ENCODE measurements at regions not wholly inside any gene's neighbourhood (a gene's known extent, or its start where the extent isn't known, plus 50 kb on each side); places are given as distances from the start of the nearest gene placed in this dataset.
"Not testable (repeated sequence)": the region's sequence is repeated elsewhere in the genome, so short reads cannot be mapped to it uniquely, and the experiment has no call there.

GRCh38 chr12:14076538-14076937 lies 95.1 kb upstream of the GRIN2B start:
- Histone ChIP-seq H3K36me3 (ENCODE audit: control insufficient read depth, insufficient read depth, low read length) (no peaks in the 10 kb centered on the region), H3K4me3 (replicated peaks; ENCODE audit: low read depth, low read length) (no peak overlapping the region), H3K27me3 (replicated peaks; ENCODE audit: control insufficient read depth, insufficient read depth, low read length) (no peaks in the 10 kb centered on the region)
- TF ChIP-seq CTCF (IDR thresholded peaks at IDR 0.05; ENCODE audit: insufficient read depth, low read length, poor library complexity, severe bottlenecking), result no peak
- DNase-seq (ENCODE audit: extremely low read depth, insufficient read length), result no peak

DNA sequence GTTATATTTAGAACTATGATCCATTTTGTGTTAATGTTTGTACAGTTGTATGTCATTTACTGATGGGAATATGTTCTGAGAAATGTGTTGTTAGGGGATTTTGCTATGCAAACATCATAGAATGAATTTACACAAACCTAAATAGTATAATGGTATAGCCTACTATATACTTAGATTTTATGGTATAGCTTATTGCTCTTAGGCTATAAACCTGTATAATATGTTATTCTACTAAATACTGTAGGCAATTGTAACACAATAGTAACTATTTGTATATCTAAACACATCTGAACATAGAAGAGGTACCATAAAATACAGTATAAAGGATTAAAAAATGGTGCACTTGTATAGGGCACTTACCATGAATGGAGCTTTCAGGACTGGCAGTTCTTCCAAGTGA lies 105.4 kb upstream of the GRIN2B start:
- TF ChIP-seq CTCF (IDR thresholded peaks at IDR 0.05; ENCODE audit: insufficient read depth, low read length, poor library complexity, severe bottlenecking), result no peak
- H3K27me3 ChIP-seq (replicated peaks; ENCODE audit: control insufficient read depth, insufficient read depth, low read length), result no peaks in the 10 kb centered on the region
- no peak overlapping the region for H3K4me3 ChIP-seq (replicated peaks; ENCODE audit: low read depth, low read length)
- no peak for DNase-seq (ENCODE audit: extremely low read depth, insufficient read length)
- H3K36me3 ChIP-seq (ENCODE audit: control insufficient read depth, insufficient read depth, low read length), result no peaks in the 10 kb centered on the region

DNA sequence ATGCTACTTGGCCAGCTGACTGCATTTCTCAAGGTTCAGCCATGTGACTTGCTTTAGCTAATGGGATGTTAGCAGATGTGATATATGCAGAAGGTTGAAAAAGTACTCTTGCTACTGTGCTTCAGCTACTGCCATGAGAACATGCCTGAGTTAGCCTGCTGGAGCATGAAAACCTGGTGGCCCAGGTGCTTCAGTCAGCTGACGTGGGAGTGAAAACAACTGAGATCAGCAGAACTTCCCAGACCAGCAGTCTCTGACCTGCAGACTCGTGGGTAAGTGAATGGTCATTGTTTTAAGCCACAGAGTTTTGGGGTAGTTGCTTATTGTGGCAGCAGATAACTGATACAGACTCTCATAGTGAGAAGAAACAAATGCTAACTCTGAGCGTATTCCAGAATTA lies 118.6 kb upstream of the GRIN2B start:
- no peak for DNase-seq (ENCODE audit: extremely low read depth, insufficient read length)
- H3K4me3 ChIP-seq (replicated peaks; ENCODE audit: low read depth, low read length), result no peak overlapping the region
- H3K36me3 ChIP-seq (ENCODE audit: control insufficient read depth, insufficient read depth, low read length), result no peaks in the 10 kb centered on the region
- no peaks in the 10 kb centered on the region for H3K27me3 ChIP-seq (replicated peaks; ENCODE audit: control insufficient read depth, insufficient read depth, low read length)
- no peak for TF ChIP-seq CTCF (IDR thresholded peaks at IDR 0.05; ENCODE audit: insufficient read depth, low read length, poor library complexity, severe bottlenecking)

GRCh38 chr12:14101556-14101955 lies 120.2 kb upstream of the GRIN2B start:
- DNase-seq (ENCODE audit: extremely low read depth, insufficient read length); H3K4me3 ChIP-seq (replicated peaks; ENCODE audit: low read depth, low read length); H3K36me3 ChIP-seq (ENCODE audit: control insufficient read depth, insufficient read depth, low read length); H3K27me3 ChIP-seq (replicated peaks; ENCODE audit: control insufficient read depth, insufficient read depth, low read length): not testable (repeated sequence)

DNA sequence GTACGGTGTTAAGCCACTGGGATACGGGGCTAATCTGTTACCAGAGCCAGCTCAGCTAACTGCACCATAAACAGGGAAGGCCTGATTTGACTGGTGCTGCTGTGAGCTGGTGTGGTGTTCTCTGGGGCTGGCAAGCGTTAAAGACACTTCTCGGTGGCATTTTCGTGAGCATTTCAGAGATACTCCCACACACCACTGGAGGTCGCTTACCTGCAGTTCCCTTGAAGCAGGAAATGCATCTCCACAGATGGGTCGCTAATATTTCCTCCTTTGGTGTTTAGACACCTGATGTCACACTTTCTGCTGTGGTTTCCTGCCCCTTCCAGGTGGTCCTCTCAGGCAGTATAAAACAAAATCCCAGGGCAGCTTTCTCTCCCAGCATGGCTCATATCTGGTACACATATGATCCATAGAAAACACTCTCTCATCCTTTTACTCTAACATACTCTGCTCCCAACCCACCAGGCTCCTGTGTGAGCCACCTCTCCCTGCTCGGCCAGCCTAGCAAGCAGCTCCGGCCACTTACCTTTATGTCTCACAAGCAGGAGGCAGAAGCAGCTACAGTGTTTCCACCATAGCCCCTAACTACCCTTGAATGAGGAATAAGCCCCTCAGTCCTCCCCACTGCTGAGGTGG lies 129.9 kb upstream of the GRIN2B start:
- no peaks in the 10 kb centered on the region for H3K36me3 ChIP-seq (ENCODE audit: control insufficient read depth, insufficient read depth, low read length)
- TF ChIP-seq CTCF (IDR thresholded peaks at IDR 0.05; ENCODE audit: insufficient read depth, low read length, poor library complexity, severe bottlenecking), result peak; percentile 82
- DNase-seq (ENCODE audit: extremely low read depth, insufficient read length), result peak; percentile 50
- H3K27me3 ChIP-seq (replicated peaks; ENCODE audit: control insufficient read depth, insufficient read depth, low read length), result no peaks in the 10 kb centered on the region
- H3K4me3 ChIP-seq (replicated peaks; ENCODE audit: low read depth, low read length), result no peak overlapping the region

- H3K36me3 ChIP-seq (ENCODE audit: control insufficient read depth, insufficient read depth, low read length), result no peaks in the 10 kb centered on the region
Observed at GRCh38 chr12:14113031-14113430, 131.6 kb upstream of the GRIN2B start.

More at GRCh38 chr12:14113031-14113430, 131.6 kb upstream of the GRIN2B start:
- DNase-seq (ENCODE audit: extremely low read depth, insufficient read length), result no peak
- Histone ChIP-seq H3K27me3 (replicated peaks; ENCODE audit: control insufficient read depth, insufficient read depth, low read length) (no peaks in the 10 kb centered on the region), H3K4me3 (replicated peaks; ENCODE audit: low read depth, low read length) (no peak overlapping the region)
- no peak for TF ChIP-seq CTCF (IDR thresholded peaks at IDR 0.05; ENCODE audit: insufficient read depth, low read length, poor library complexity, severe bottlenecking)
